D721Med (cell line): ENCODE measurements at regions not wholly inside any gene's neighbourhood (a gene's known extent, or its start where the extent isn't known, plus 50 kb on each side); places are given as distances from the start of the nearest gene placed in this dataset.

ENCODE experiments used
- DNase-seq: peaks from one replicate; pipeline ENCODE4 v3.0.0; 2011; ENCODE audit warnings: low spot score; ENCODE audit not compliant: insufficient read length
- FAIRE-seq: peaks from 2 replicates; lab custom pipeline; 2011; peaks lifted over from hg19 to GRCh38; lab: Jason Lieb, UNC
- TF ChIP-seq, protein P1 (sequence below): IDR thresholded peaks from 2 replicates; pipeline ENCODE4 v1.5.1; 2012; ENCODE audit warnings: mild to moderate bottlenecking, control low read depth; ENCODE audit not compliant: insufficient read depth; ENCODE audit errors: missing control alignments

GRCh38 chr4:174016251-174016650, 267.2 kb downstream of the FBXO8 start:
- TF ChIP-seq, protein P1, sequence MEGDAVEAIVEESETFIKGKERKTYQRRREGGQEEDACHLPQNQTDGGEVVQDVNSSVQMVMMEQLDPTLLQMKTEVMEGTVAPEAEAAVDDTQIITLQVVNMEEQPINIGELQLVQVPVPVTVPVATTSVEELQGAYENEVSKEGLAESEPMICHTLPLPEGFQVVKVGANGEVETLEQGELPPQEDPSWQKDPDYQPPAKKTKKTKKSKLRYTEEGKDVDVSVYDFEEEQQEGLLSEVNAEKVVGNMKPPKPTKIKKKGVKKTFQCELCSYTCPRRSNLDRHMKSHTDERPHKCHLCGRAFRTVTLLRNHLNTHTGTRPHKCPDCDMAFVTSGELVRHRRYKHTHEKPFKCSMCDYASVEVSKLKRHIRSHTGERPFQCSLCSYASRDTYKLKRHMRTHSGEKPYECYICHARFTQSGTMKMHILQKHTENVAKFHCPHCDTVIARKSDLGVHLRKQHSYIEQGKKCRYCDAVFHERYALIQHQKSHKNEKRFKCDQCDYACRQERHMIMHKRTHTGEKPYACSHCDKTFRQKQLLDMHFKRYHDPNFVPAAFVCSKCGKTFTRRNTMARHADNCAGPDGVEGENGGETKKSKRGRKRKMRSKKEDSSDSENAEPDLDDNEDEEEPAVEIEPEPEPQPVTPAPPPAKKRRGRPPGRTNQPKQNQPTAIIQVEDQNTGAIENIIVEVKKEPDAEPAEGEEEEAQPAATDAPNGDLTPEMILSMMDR = no peak
- no peak for FAIRE-seq
- DNase-seq = no peak

DNA sequence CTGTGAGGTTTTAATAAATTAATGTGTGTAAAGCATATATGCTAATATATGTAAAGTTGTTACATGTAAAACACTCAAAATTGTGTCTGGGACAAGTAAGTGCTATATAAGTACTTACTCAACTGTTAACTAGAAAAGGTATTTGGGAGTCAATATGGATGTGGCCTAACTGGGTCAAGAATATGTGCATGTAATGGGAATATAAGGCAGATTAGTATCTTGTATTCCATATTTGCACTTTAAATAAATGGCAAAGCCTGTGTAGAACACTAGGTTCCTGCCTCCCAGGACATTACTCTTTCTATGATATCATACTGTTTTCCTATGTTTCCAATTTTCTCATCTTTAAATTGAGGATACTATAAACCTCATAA, 270.6 kb downstream of the FBXO8 start:
- DNase-seq (no peak), FAIRE-seq (no peak)
- TF ChIP-seq, protein P1 = no peak

GRCh38 chr4:174012135-174012885, 271.2 kb downstream of the FBXO8 start:
- FAIRE-seq (no peak), DNase-seq (no peak)
- TF ChIP-seq, protein P1 = no peak

GRCh38 chr4:174010547-174010946, 272.9 kb downstream of the FBXO8 start:
- DNase-seq (no peak), FAIRE-seq (no peak)
- TF ChIP-seq, protein P1 = no peak

GRCh38 chr4:174009686-174010451, 273.6 kb downstream of the FBXO8 start:
- DNase-seq (no peak), FAIRE-seq (no peak)
- TF ChIP-seq, protein P1 = no peak

GRCh38 chr4:174005422-174005821, 278.0 kb downstream of the FBXO8 start:
- TF ChIP-seq, protein P1 = no peak
- DNase-seq = no peak
- FAIRE-seq = no peak
